ENCODE measurements at regions not wholly inside any gene's neighbourhood (a gene's known extent, or its start where the extent isn't known, plus 50 kb on each side); places are given as distances from the start of the nearest gene placed in this dataset.

- Histone ChIP-seq H2AFZ (replicated peaks) (no peak overlapping the region), H3F3A (ENCODE audit: low read depth) (peaks cover 15% of the 10 kb centered on the region), H3K27ac (no peak overlapping the region), H3K27me3 (no peaks in the 10 kb centered on the region), H3K36me3 (no peaks in the 10 kb centered on the region), H3K4me2 (no peak overlapping the region), H3K79me2 (ENCODE audit: low read depth) (no peaks in the 10 kb centered on the region), H3K4me1 (peaks cover 5% of the 10 kb centered on the region), H3K9me3 (ENCODE audit: low read depth) (no peaks in the 10 kb centered on the region), H3K4me3 (no peak overlapping the region), H4K20me1 (ENCODE audit: low read depth) (no peaks in the 10 kb centered on the region), H3K9ac (no peak overlapping the region)
- H3K4me1 Mint-ChIP-seq: peaks cover 18% of the 10 kb centered on the region
- H3K9me3 Mint-ChIP-seq: peaks cover 19% of the 10 kb centered on the region
- no peak overlapping the region for H3K4me3 Mint-ChIP-seq
- H3K27me3 Mint-ChIP-seq (ENCODE audit: insufficient read depth, low read depth): peaks cover 9% of the 10 kb centered on the region
- peaks cover 2% of the 10 kb centered on the region for H3K36me3 Mint-ChIP-seq
- H3K27ac Mint-ChIP-seq: no peak overlapping the region
- no peak for DNase-seq (ENCODE audit: low spot score)
- TF ChIP-seq, protein P1, sequence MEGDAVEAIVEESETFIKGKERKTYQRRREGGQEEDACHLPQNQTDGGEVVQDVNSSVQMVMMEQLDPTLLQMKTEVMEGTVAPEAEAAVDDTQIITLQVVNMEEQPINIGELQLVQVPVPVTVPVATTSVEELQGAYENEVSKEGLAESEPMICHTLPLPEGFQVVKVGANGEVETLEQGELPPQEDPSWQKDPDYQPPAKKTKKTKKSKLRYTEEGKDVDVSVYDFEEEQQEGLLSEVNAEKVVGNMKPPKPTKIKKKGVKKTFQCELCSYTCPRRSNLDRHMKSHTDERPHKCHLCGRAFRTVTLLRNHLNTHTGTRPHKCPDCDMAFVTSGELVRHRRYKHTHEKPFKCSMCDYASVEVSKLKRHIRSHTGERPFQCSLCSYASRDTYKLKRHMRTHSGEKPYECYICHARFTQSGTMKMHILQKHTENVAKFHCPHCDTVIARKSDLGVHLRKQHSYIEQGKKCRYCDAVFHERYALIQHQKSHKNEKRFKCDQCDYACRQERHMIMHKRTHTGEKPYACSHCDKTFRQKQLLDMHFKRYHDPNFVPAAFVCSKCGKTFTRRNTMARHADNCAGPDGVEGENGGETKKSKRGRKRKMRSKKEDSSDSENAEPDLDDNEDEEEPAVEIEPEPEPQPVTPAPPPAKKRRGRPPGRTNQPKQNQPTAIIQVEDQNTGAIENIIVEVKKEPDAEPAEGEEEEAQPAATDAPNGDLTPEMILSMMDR (IDR thresholded peaks at IDR 0.05): no peak
- no peak for TF ChIP-seq EZH2 (IDR thresholded peaks at IDR 0.05)
- no peak for TF ChIP-seq EZH2phosphoT487 (IDR thresholded peaks at IDR 0.05)
Measured at GRCh38 chr20:48052475-48052835, 267.2 kb upstream of the SULF2 start.

GRCh38 chr20:48051794-48052474 is 266.7 kb upstream of the SULF2 start:
- Mint-ChIP-seq H3K4me3 (no peak overlapping the region), H3K36me3 (no peaks in the 10 kb centered on the region), H3K27me3 (ENCODE audit: insufficient read depth, low read depth) (peaks cover 6% of the 10 kb centered on the region), H3K4me1 (peaks cover 18% of the 10 kb centered on the region), H3K9me3 (peaks cover 14% of the 10 kb centered on the region), H3K27ac (no peak overlapping the region)
- Histone ChIP-seq H2AFZ (replicated peaks) (no peak overlapping the region), H3K4me2 (no peak overlapping the region), H3K4me3 (no peak overlapping the region), H3K9ac (no peak overlapping the region), H3F3A (ENCODE audit: low read depth) (peaks cover 15% of the 10 kb centered on the region), H4K20me1 (ENCODE audit: low read depth) (no peaks in the 10 kb centered on the region), H3K27me3 (no peaks in the 10 kb centered on the region), H3K4me1 (peaks cover 5% of the 10 kb centered on the region), H3K79me2 (ENCODE audit: low read depth) (no peaks in the 10 kb centered on the region), H3K36me3 (no peaks in the 10 kb centered on the region), H3K9me3 (ENCODE audit: low read depth) (no peaks in the 10 kb centered on the region), H3K27ac (no peak overlapping the region)
- no peak for DNase-seq (ENCODE audit: low spot score)
- TF ChIP-seq EZH2 (IDR thresholded peaks at IDR 0.05): no peak
- TF ChIP-seq, protein P1 (IDR thresholded peaks at IDR 0.05): no peak
- no peak for TF ChIP-seq EZH2phosphoT487 (IDR thresholded peaks at IDR 0.05)

DNA sequence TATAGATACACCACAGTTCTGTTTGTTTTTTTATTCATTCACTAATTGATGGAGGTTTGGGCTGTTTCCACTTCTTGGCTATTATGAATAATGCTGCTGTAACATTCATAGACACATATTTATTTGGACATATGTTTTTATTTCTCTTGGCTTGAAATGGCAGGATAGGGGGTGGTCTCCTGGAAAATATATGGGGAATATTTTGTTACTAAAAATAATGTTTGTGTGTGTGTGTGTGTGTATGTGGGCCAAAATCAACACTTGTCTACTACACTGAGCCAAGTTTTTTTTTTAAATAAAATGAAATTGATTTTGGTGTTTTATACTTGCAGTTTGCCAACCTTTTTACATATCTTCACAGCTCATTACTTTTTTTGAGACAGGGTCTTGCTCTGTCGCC is 264.4 kb upstream of the SULF2 start:
- TF ChIP-seq, protein P1 (IDR thresholded peaks at IDR 0.05): no peak
- TF ChIP-seq EZH2phosphoT487 (IDR thresholded peaks at IDR 0.05) (no peak), EZH2 (IDR thresholded peaks at IDR 0.05) (no peak)
- Mint-ChIP-seq H3K27me3 (ENCODE audit: insufficient read depth, low read depth) (peaks cover 8% of the 10 kb centered on the region), H3K4me1 (peaks cover 11% of the 10 kb centered on the region), H3K9me3 (peaks cover 7% of the 10 kb centered on the region), H3K27ac (no peak overlapping the region), H3K36me3 (no peaks in the 10 kb centered on the region), H3K4me3 (no peak overlapping the region)
- Histone ChIP-seq H3K79me2 (ENCODE audit: low read depth) (no peaks in the 10 kb centered on the region), H3K4me1 (no peaks in the 10 kb centered on the region), H3K9me3 (ENCODE audit: low read depth) (no peaks in the 10 kb centered on the region), H2AFZ (replicated peaks) (no peak overlapping the region), H3K36me3 (no peaks in the 10 kb centered on the region), H4K20me1 (ENCODE audit: low read depth) (no peaks in the 10 kb centered on the region), H3K27me3 (no peaks in the 10 kb centered on the region), H3K27ac (no peak overlapping the region), H3K4me2 (no peak overlapping the region), H3K4me3 (no peak overlapping the region), H3K9ac (no peak overlapping the region), H3F3A (ENCODE audit: low read depth) (no peaks in the 10 kb centered on the region)
- DNase-seq (ENCODE audit: low spot score): no peak
